ENCODE measurements at regions not wholly inside any gene's neighbourhood (a gene's known extent, or its start where the extent isn't known, plus 50 kb on each side); places are given as distances from the start of the nearest gene placed in this dataset.

GRCh38 chr18:76130845-76131244, 364.2 kb downstream of the ZNF516 start:
- DNase-seq (ENCODE audit: low spot score) = no peak

GRCh38 chr18:76126327-76126726, 368.7 kb downstream of the ZNF516 start:
- peak; percentile 39 for DNase-seq (ENCODE audit: low spot score)

- DNase-seq (ENCODE audit: low spot score) = no peak
These were observed 374.0 kb downstream of the ZNF516 start for GRCh38 chr18:76121011-76121410.

- no peak for DNase-seq (ENCODE audit: low spot score)
These were observed 379.5 kb downstream of the ZNF516 start for GRCh38 chr18:76115580-76115979.

GRCh38 chr18:76113101-76113500, 381.9 kb downstream of the ZNF516 start:
- DNase-seq (ENCODE audit: low spot score) = no peak

GRCh38 chr18:76102626-76103025, 392.4 kb downstream of the ZNF516 start:
- peak; percentile 73 for DNase-seq (ENCODE audit: low spot score)

GRCh38 chr18:76102156-76102555, 392.9 kb downstream of the ZNF516 start:
- DNase-seq (ENCODE audit: low spot score) = peak; percentile 52

GRCh38 chr18:76099931-76100457, 395.0 kb downstream of the ZNF516 start:
- DNase-seq (ENCODE audit: low spot score) = no peak

- DNase-seq (ENCODE audit: low spot score) = peak; percentile 14
These were observed 396.2 kb downstream of the ZNF516 start for GRCh38 chr18:76098674-76099411.

GRCh38 chr18:76081536-76081935, 413.5 kb downstream of the ZNF516 start:
- no peak for DNase-seq (ENCODE audit: low spot score)

- DNase-seq (ENCODE audit: low spot score) = no peak
These were observed 414.6 kb downstream of the ZNF516 start for GRCh38 chr18:76080430-76080829.

GRCh38 chr18:76075777-76076176, 419.3 kb downstream of the ZNF516 start:
- no peak for DNase-seq (ENCODE audit: low spot score)

GRCh38 chr18:76064998-76065397, 430.0 kb downstream of the ZNF516 start:
- DNase-seq (ENCODE audit: low spot score) = no peak

GRCh38 chr18:76058146-76058545, 436.9 kb downstream of the ZNF516 start:
- DNase-seq (ENCODE audit: low spot score) = no peak

GRCh38 chr18:76057386-76057785, 437.7 kb downstream of the ZNF516 start:
- no peak for DNase-seq (ENCODE audit: low spot score)

GRCh38 chr18:76056471-76057110, 438.5 kb downstream of the ZNF516 start:
- DNase-seq (ENCODE audit: low spot score) = peak; percentile 93

GRCh38 chr18:76055578-76055977, 439.5 kb downstream of the ZNF516 start:
- peak; percentile 66 for DNase-seq (ENCODE audit: low spot score)

GRCh38 chr18:76055025-76055424, 440.0 kb downstream of the ZNF516 start:
- DNase-seq (ENCODE audit: low spot score) = no peak

- no peak for DNase-seq (ENCODE audit: low spot score)
These were observed 440.9 kb downstream of the ZNF516 start for GRCh38 chr18:76054156-76054555.

GRCh38 chr18:76053551-76053950, 441.5 kb downstream of the ZNF516 start:
- DNase-seq (ENCODE audit: low spot score) = no peak

GRCh38 chr18:76052227-76052595, 442.8 kb downstream of the ZNF516 start:
- no peak for DNase-seq (ENCODE audit: low spot score)

GRCh38 chr18:76051396-76052226, 443.4 kb downstream of the ZNF516 start:
- DNase-seq (ENCODE audit: low spot score) = peak; percentile 30
